H1 (cell line): ENCODE measurements at regions not wholly inside any gene's neighbourhood (a gene's known extent, or its start where the extent isn't known, plus 50 kb on each side); places are given as distances from the start of the nearest gene placed in this dataset.

Experiments
- CTCF ChIA-PET: fragments of 300-600 bp; sonication (Branson Sonifier 250); formaldehyde crosslinking; loops from one replicate; lab custom pipeline; 2021; ENCODE audit not compliant: partially characterized antibody; lab: Charles Lee
- POLR2A ChIA-PET: fragments of 300-600 bp; sonication (Branson Sonifier 250); formaldehyde crosslinking; loops from one replicate; lab custom pipeline; 2021; ENCODE audit warnings: inconsistent platforms; ENCODE audit not compliant: partially characterized antibody; lab: Charles Lee
- DNase-seq, 2 experiments: peaks; one replicate each; pipeline versions ENCODE4 v3.0.0 to v3.0.0-alpha.2; 2010 to 2022; ENCODE audit warnings: low spot score in 2 of 2, low read depth in 1 of 2, mixed read lengths in 1 of 2
- FAIRE-seq: peaks from 2 replicates; lab custom pipeline; 2011; peaks lifted over from hg19 to GRCh38; lab: Jason Lieb, UNC
- H2AFZ ChIP-seq: 2 replicates; pipeline ENCODE4 v1.8.1; 2012; ENCODE audit warnings: low read length, inconsistent platforms
- H2AK5ac ChIP-seq: 2 replicates; pipeline ENCODE4 v1.6.1; 2013; ENCODE audit warnings: low read depth, low read length
- H2BK120ac ChIP-seq: replicated peaks from 2 replicates; pipeline ENCODE3; 2013; ENCODE audit warnings: low read depth, low read length, inconsistent platforms
- H2BK12ac ChIP-seq: 2 replicates; pipeline ENCODE4 v1.6.1; 2013; ENCODE audit warnings: low read depth, low read length
- H2BK15ac ChIP-seq: 2 replicates; pipeline ENCODE4 v1.6.1; 2013; ENCODE audit warnings: low read length
- H2BK20ac ChIP-seq: 2 replicates; pipeline ENCODE4 v1.6.1; 2013; ENCODE audit warnings: low read length
- H2BK5ac ChIP-seq: 2 replicates; pipeline ENCODE4 v1.6.1; 2013; ENCODE audit warnings: low read depth, low read length
- H3K14ac ChIP-seq: 2 replicates; pipeline ENCODE4 v1.6.1; 2013; ENCODE audit warnings: inconsistent platforms; ENCODE audit not compliant: insufficient read length
- H3K18ac ChIP-seq: 2 replicates; pipeline ENCODE4 v1.6.1; 2013; ENCODE audit warnings: low read length; ENCODE audit errors: extremely low read depth
- H3K23ac ChIP-seq: 2 replicates; pipeline ENCODE4 v1.6.1; 2013; ENCODE audit warnings: inconsistent platforms; ENCODE audit not compliant: insufficient read length
- H3K23me2 ChIP-seq: 2 replicates; pipeline ENCODE4 v1.6.1; 2013; ENCODE audit warnings: low read depth, low read length
- H3K27ac ChIP-seq: 2 replicates; pipeline ENCODE4 v1.6.1; 2011; ENCODE audit warnings: low read depth, low read length, inconsistent platforms
- H3K27me3 ChIP-seq, 4 experiments: replicated peaks in 1 of 4; 1 replicate in 1 of 4; 2 replicates in 3 of 4; pipeline versions ENCODE4 v1.6.1 to v1.8.1; 2011 to 2013; ENCODE audit warnings: low read length in 3 of 4, mild to moderate bottlenecking in 3 of 4, inconsistent platforms in 2 of 4, mixed read lengths in 2 of 4, moderate library complexity in 1 of 4; ENCODE audit not compliant: control insufficient read depth in 3 of 4, insufficient read depth in 3 of 4; ENCODE audit errors: extremely low read depth in 1 of 4
- H3K36me3 ChIP-seq, 4 experiments: 2 replicates each; pipeline versions ENCODE4 v1.6.1 to v1.8.1; 2011 to 2013; ENCODE audit warnings: mild to moderate bottlenecking in 4 of 4, low read length in 3 of 4, moderate library complexity in 2 of 4, control low read depth in 1 of 4, inconsistent platforms in 1 of 4; ENCODE audit not compliant: insufficient read depth in 4 of 4, control insufficient read depth in 2 of 4
- H3K4ac ChIP-seq: replicated peaks from 2 replicates; pipeline ENCODE3; 2013; ENCODE audit warnings: low read length, low read depth, mixed read lengths, inconsistent platforms; ENCODE audit not compliant: insufficient read length
- H3K4me1 ChIP-seq, 4 experiments: replicated peaks in 1 of 4; 1 replicate in 1 of 4; 2 replicates in 3 of 4; pipeline versions ENCODE4 v1.6.1 to v1.8.1; 2011 to 2013; ENCODE audit warnings: low read length in 3 of 4, inconsistent platforms in 2 of 4, mixed read lengths in 1 of 4; ENCODE audit not compliant: insufficient read depth in 4 of 4, control insufficient read depth in 3 of 4
- H3K4me2 ChIP-seq, 2 experiments: 2 replicates each; pipeline versions ENCODE4 v1.6.1 to v1.8.1; 2011 to 2013; ENCODE audit warnings: low read depth in 2 of 2, low read length in 2 of 2, control low read depth in 1 of 2, inconsistent platforms in 1 of 2, mild to moderate bottlenecking in 1 of 2; ENCODE audit not compliant: insufficient read depth in 1 of 2
- H3K4me3 ChIP-seq, 4 experiments: fragments of 200-600, 300-600 bp in 1 of 4; sonication (generic), shearing (Covaris generic), sonication (Bioruptor Twin) in 1 of 4; 2 replicates each; pipeline versions ENCODE4 v1.5.1 to v1.8.1; 2011 to 2016; ENCODE audit warnings: low read length in 4 of 4, low read depth in 3 of 4, control low read depth in 2 of 4, inconsistent platforms in 2 of 4, mild to moderate bottlenecking in 2 of 4, mixed read lengths in 1 of 4, moderate library complexity in 1 of 4; ENCODE audit not compliant: insufficient read depth in 2 of 4; ENCODE audit errors: extremely low read depth in 1 of 4
- H3K56ac ChIP-seq: replicated peaks from 2 replicates; pipeline ENCODE3; 2013; ENCODE audit warnings: low read depth, mild to moderate bottlenecking, mixed read lengths, low read length, inconsistent platforms; ENCODE audit not compliant: insufficient read length
- H3K79me1 ChIP-seq: 2 replicates; pipeline ENCODE4 v1.6.1; 2013; ENCODE audit warnings: low read depth, low read length, control low read depth
- H3K79me2 ChIP-seq, 2 experiments: 2 replicates each; pipeline versions ENCODE4 v1.6.1 to v1.8.1; 2012 to 2013; ENCODE audit warnings: low read length in 2 of 2, mild to moderate bottlenecking in 2 of 2, inconsistent platforms in 1 of 2; ENCODE audit not compliant: insufficient read depth in 2 of 2, control insufficient read depth in 1 of 2
- H3K9ac ChIP-seq, 4 experiments: replicated peaks in 1 of 4; 1 replicate in 1 of 4; 2 replicates in 3 of 4; pipeline versions ENCODE4 v1.6.1 to v1.8.1; 2011 to 2013; ENCODE audit warnings: low read depth in 3 of 4, low read length in 3 of 4, control low read depth in 2 of 4, mild to moderate bottlenecking in 2 of 4, moderate library complexity in 2 of 4, inconsistent platforms in 1 of 4; ENCODE audit errors: extremely low read depth in 1 of 4
- H3K9me3 ChIP-seq, 2 experiments: 2 replicates each; pipeline versions ENCODE4 v1.6.1 to v1.8.1; 2012 to 2013; ENCODE audit warnings: mild to moderate bottlenecking in 2 of 2, moderate library complexity in 2 of 2, control low read depth in 1 of 2, inconsistent platforms in 1 of 2, low read depth in 1 of 2, low read length in 1 of 2, mixed read lengths in 1 of 2; ENCODE audit not compliant: insufficient read depth in 2 of 2
- H4K20me1 ChIP-seq, 2 experiments: replicated peaks in 1 of 2; 2 replicates each; pipeline versions ENCODE3 to v1.8.1; 2011 to 2013; ENCODE audit warnings: inconsistent platforms in 2 of 2, low read length in 2 of 2, mild to moderate bottlenecking in 1 of 2; ENCODE audit not compliant: insufficient read depth in 2 of 2, control insufficient read depth in 1 of 2
- H4K5ac ChIP-seq: 2 replicates; pipeline ENCODE4 v1.6.1; 2013; ENCODE audit warnings: low read length, low read depth, mixed read lengths, inconsistent platforms; ENCODE audit not compliant: insufficient read length
- H4K8ac ChIP-seq: 2 replicates; pipeline ENCODE4 v1.8.0; 2013; ENCODE audit warnings: mild to moderate bottlenecking, moderate library complexity, low read length, inconsistent platforms; ENCODE audit not compliant: insufficient read depth; ENCODE audit errors: extremely low read depth
- H4K91ac ChIP-seq: replicated peaks from 2 replicates; pipeline ENCODE3; 2013; ENCODE audit warnings: low read length, mixed read lengths, inconsistent platforms; ENCODE audit not compliant: insufficient read length
- ATF3 ChIP-seq: IDR thresholded peaks from 2 replicates; pipeline ENCODE4 v1.6.1; 2011; ENCODE audit warnings: low read depth, mild to moderate bottlenecking, low read length; ENCODE audit not compliant: insufficient read depth
- EP300 ChIP-seq, 2 experiments: IDR thresholded peaks; 1 replicate in 1 of 2; 2 replicates in 1 of 2; pipeline ENCODE4 v1.6.1; 2011 to 2012; ENCODE audit warnings: low read depth in 2 of 2, low read length in 2 of 2, mild to moderate bottlenecking in 2 of 2, borderline replicate concordance in 1 of 2, inconsistent platforms in 1 of 2, moderate library complexity in 1 of 2
- FOSL1 ChIP-seq: IDR thresholded peaks from 2 replicates; pipeline ENCODE4 v1.6.1; 2011; ENCODE audit warnings: mild to moderate bottlenecking, low read depth, low read length, moderate library complexity; ENCODE audit not compliant: insufficient read depth
- JUN ChIP-seq: IDR thresholded peaks from 2 replicates; pipeline ENCODE4 v1.6.1; 2011; ENCODE audit warnings: low read depth, mild to moderate bottlenecking, improper control_type of control experiment, low read length
- MAFK ChIP-seq: IDR thresholded peaks from 2 replicates; pipeline ENCODE4 v1.6.1; 2012; ENCODE audit warnings: low read depth, mild to moderate bottlenecking, improper control_type of control experiment, low read length
- SUZ12 ChIP-seq: fragments of 200-600 bp; sonication (generic); IDR thresholded peaks from 2 replicates; pipeline ENCODE4 v1.6.1; 2012; ENCODE audit warnings: mild to moderate bottlenecking, inconsistent platforms, low read length, moderate library complexity, mixed read lengths
- TBP ChIP-seq: IDR thresholded peaks from 2 replicates; pipeline ENCODE4 v1.6.1; 2011; ENCODE audit warnings: low read depth, low read length, improper control_type of control experiment
- TEAD4 ChIP-seq: IDR thresholded peaks from 2 replicates; pipeline ENCODE4 v1.6.1; 2012; ENCODE audit warnings: low read depth, low read length, inconsistent platforms, mixed read lengths

- peaks cover 2% of the 10 kb centered on the region; the same call in 1 of the 2 replicates for H3K23me2 ChIP-seq
- H3K56ac ChIP-seq = no peak overlapping the region
- no peak overlapping the region for H3K18ac ChIP-seq
- H3K4me2 ChIP-seq = no peak overlapping the region
- H3K4me1 ChIP-seq = no peaks in the 10 kb centered on the region
- H2AK5ac ChIP-seq = no peak overlapping the region
- H4K91ac ChIP-seq = no peak overlapping the region
- H3K4me3 ChIP-seq = no peak overlapping the region
- TF ChIP-seq MAFK (no peak), TEAD4 (no peak), FOSL1 (no peak), EP300 (IDR thresholded peaks at IDR 0.05; ENCODE audit: borderline replicate concordance in 1 of 2, low read depth in 2 of 2, low read length in 2 of 2) (no peak), JUN (no peak), ATF3 (no peak), TBP (no peak), SUZ12 (no peak)
- H3K36me3 ChIP-seq = no peaks in the 10 kb centered on the region
- H2BK20ac ChIP-seq = no peak overlapping the region
- no peak overlapping the region for H3K4ac ChIP-seq
- DNase-seq = no peak
- H2BK5ac ChIP-seq = no peak overlapping the region
- FAIRE-seq = no peak
- no peak overlapping the region for H2BK120ac ChIP-seq
- no peak overlapping the region for H4K8ac ChIP-seq
- no peak overlapping the region for H2BK12ac ChIP-seq
- H3K27ac ChIP-seq = no peak overlapping the region
- H2BK15ac ChIP-seq = no peak overlapping the region
- 0 out of 7 replicates have a peak, but pooled peaks cover 0 to 2% (median 0%) of the 10 kb centered on the region in 4 experiments for H3K27me3 ChIP-seq
- POLR2A ChIA-PET = no interaction called here
- H3K79me2 ChIP-seq = no peaks in the 10 kb centered on the region
- no peak overlapping the region for H3K9ac ChIP-seq
- CTCF ChIA-PET = interaction anchor here (2.1 kb wide), 1 partner anchor 10 kb away, joined by 8 read pairs; no protein-coding TSS in a partner anchor
- H3K14ac ChIP-seq = no peak overlapping the region
- no peak overlapping the region for H2AFZ ChIP-seq
- no peak overlapping the region for H3K23ac ChIP-seq
- H4K5ac ChIP-seq = no peak overlapping the region
- H4K20me1 ChIP-seq = no peaks in the 10 kb centered on the region
- no peaks in the 10 kb centered on the region for H3K79me1 ChIP-seq
- H3K9me3 ChIP-seq = no peaks in the 10 kb centered on the region
Observed at GRCh38 chr4:151921386-151921785, 160.6 kb upstream of the GATB start.
